HG02885 (cell line): ENCODE measurements at regions not wholly inside any gene's neighbourhood (a gene's known extent, or its start where the extent isn't known, plus 50 kb on each side); places are given as distances from the start of the nearest gene placed in this dataset.

Experiments
- ATAC-seq: cut with Tn5 transposase; IDR thresholded peaks from one replicate; pipeline ENCODE4 v1.9.1; 2021; ENCODE audit warnings: mild to moderate bottlenecking; ENCODE audit not compliant: unreplicated experiment, poor library complexity

- no peak for ATAC-seq
These were observed 328.6 kb upstream of the C11orf87 start for GRCh38 chr11:109093354-109093753.

- ATAC-seq: no peak
These were observed 325.7 kb upstream of the C11orf87 start for GRCh38 chr11:109096266-109096665.

GRCh38 chr11:109106151-109106906 is 315.7 kb upstream of the C11orf87 start:
- no peak for ATAC-seq

DNA sequence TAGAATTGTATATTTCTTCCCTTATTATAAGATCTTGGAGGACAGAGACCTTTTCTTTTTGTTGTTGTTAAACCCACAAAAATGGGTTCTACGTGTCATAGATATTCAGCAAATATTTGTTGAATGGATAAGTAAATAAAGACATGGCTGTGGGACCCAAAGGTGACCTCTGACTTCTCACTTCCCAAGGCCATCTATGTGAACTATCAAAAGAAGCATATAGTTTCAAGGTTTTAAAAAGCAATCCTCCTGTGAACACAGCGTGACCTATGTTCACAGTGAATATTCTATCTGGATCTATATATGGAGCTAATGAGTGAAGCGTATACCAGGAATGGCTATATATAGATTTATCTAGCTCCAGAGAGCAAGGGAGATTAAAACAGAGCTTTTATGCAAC is 312.8 kb upstream of the C11orf87 start:
- ATAC-seq: no peak

DNA sequence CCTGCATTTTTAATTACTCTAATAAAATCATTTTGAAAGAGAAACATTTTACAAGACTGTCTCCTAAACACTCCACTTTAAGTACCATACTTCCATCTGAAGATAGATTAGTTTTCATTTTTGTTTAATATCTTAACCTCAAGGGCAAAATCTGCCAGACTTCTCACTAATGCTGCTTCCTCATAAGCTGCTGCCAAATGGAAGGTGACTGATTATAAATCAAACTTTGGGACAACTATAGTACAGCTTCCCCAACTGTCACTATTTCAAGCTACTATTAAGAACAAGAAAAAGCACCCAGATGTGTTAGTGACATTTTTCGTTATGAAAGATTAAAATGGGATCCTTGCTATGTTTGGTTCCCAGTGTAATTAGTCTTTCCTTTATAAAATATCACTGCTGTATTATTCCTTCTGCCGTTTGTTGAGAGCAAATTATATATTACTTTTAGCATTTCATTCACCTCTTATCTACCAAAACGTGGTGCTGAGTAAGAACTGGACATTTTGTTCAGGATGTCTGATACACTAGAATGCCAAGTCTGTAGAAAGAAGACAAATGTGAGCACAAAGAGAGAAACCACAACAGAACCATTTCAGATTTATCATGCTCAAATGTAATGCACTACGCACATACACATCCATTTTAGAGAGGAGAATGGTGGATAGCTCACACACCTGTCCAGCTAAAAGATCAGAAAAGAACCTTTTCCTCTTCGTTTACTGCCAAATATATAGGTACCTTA is 312.2 kb upstream of the C11orf87 start:
- no peak for ATAC-seq

DNA sequence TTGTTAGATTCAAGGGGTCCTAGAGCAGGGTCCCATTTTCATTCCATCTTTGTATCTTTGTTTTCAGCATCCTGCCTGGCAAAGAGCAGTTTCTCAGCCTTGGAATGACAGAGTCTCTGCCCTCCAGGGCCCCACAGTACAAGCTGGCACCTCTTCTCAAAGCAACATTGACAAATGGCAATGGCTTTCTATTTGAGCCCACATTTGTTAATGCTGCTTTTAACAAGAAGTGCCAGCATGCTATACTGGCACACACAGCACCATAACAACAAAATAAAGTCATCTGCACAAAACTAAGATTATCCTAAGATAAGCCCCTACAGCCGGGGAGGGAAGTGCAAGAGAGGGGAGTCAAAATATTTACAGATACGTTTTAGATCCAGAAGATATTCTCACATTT is 309.7 kb upstream of the C11orf87 start:
- no peak for ATAC-seq

- ATAC-seq: no peak
These were observed 309.1 kb upstream of the C11orf87 start for GRCh38 chr11:109112821-109113280.

- no peak for ATAC-seq
These were observed 301.6 kb upstream of the C11orf87 start for GRCh38 chr11:109120341-109120740.

- ATAC-seq: no peak
These were observed 300.6 kb upstream of the C11orf87 start for GRCh38 chr11:109121173-109121932.

- ATAC-seq: no peak
These were observed 297.9 kb upstream of the C11orf87 start for GRCh38 chr11:109123816-109124787.

DNA sequence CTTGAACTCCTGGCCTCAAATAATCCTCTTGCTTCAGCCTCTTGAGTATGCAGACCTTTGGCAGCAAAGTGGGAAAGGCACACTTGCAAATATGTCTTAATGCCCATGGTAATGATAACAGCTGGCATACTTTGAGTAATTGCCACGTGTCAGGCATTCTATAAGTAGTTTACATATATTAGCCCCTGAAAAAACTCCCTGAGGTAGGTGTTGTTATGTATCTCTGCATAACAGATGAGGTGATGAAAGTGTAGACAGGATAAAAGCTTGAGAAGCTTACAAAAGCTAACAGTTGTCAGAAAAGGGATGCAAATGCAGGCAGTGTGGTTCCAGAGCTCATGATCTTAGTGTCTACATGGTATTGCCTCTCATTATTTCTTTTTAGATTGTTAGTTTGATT is 291.1 kb upstream of the C11orf87 start:
- ATAC-seq: no peak

DNA sequence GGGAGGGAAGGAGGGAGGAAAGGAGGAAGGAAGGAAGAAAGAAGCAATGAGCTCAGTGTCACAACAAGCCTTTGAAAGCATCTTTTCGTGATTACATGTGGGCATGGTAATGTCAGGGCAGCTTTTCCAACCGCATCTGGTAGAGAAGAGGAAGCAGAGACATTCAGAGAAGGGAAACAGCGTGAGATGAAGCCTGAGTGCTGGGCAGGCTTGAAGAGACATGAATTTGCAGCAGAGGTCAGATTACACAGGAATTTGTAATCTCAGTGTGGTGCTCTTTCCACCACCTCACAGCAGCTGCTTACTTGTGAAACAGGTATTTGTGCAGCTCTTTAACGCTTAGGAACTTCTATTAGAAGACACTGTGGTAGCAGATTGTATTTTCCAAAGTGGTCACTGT is 289.5 kb upstream of the C11orf87 start:
- peak; percentile 63 for ATAC-seq

GRCh38 chr11:109133159-109133558 is 288.8 kb upstream of the C11orf87 start:
- ATAC-seq: peak; percentile 52

- ATAC-seq: no peak
These were observed 286.4 kb upstream of the C11orf87 start for GRCh38 chr11:109135627-109136026.

- ATAC-seq: no peak
These were observed 283.8 kb upstream of the C11orf87 start for GRCh38 chr11:109138196-109138595.

DNA sequence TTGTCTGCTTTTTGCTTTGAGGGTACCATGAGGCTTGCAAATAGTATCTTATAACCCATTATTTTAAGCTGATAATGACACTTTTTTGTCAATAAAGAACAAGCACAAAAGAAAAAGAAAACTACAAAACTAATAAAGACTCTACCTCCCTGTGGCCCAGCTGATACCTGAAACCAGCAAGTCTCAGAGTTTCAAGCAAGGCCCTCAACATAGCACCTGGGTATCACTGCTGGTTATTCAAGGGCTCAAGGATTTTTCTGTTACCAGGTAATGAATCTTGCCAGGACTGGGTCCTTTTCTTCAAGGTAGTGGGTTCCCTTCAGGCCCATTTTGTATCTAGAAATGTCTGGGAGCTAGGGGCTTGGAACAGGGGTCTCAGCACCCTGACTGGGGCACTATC is 281.6 kb upstream of the C11orf87 start:
- no peak for ATAC-seq

DNA sequence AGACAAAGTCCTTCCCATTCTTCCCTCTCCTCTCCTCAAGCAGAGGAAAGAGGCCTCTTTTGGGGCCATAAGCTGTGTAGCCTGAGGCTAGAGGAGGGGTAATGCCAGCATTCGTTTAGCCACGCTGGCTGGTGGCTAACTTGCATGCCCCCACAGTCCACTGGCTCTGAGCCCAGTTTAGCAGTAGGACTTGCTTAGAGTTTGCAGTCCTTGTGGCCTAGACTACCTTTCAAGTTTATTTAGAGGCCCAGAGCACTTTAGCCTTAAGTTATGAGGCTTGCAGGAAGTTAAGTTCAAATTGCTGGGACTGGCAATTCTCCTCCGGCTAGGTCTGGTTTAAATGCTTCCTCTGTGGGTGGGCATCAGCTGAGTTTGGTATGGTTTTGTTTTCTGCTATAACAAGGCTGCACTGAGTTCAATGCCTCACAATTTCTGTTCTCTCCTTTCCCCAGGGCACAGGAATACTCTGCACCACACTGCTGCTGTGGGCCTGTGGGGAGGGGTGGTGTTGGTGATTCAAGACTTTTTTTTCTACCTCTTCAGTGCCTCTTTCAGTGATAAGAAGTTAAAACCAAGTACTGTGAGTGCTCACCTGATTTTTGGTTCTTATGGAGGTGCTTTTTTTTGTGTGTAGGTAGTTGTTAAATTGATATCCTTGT is 281.0 kb upstream of the C11orf87 start:
- no peak for ATAC-seq

GRCh38 chr11:109145287-109145686 is 276.7 kb upstream of the C11orf87 start:
- ATAC-seq: no peak

- ATAC-seq: no peak
These were observed 274.3 kb upstream of the C11orf87 start for GRCh38 chr11:109147726-109148125.
